Colonic mucosa (tissue), 4 donors: ENCODE measurements at regions not wholly inside any gene's neighbourhood (a gene's known extent, or its start where the extent isn't known, plus 50 kb on each side); places are given as distances from the start of the nearest gene placed in this dataset.

Experiments used
- DNase-seq: peaks from one replicate; pipeline ENCODE4 v3.0.0-alpha.2; 2020
- H3K27ac ChIP-seq: fragments of 200-600 bp; one replicate; pipeline ENCODE4 v1.8.0; 2021
- H3K27me3 ChIP-seq: fragments of 200-600 bp; one replicate; pipeline ENCODE4 v1.8.0; 2021
- H3K36me3 ChIP-seq: fragments of 200-600 bp; one replicate; pipeline ENCODE4 v1.8.0; 2021
- H3K4me1 ChIP-seq: fragments of 200-600 bp; one replicate; pipeline ENCODE4 v1.8.0; 2021; ENCODE audit warnings: mild to moderate bottlenecking
- H3K4me3 ChIP-seq: fragments of 200-600 bp; one replicate; pipeline ENCODE4 v1.8.0; 2021
- H3K9ac ChIP-seq, 2 donors: one replicate each; pipeline ENCODE4 v1.7.0; 2013; ENCODE audit warnings: control low read depth in 2 of 2, low read depth in 2 of 2, low read length in 2 of 2
- H3K9me3 ChIP-seq: fragments of 200-600 bp; one replicate; pipeline ENCODE4 v1.8.0; 2021
- intact Hi-C: fragments of 100-400 bp; cut with DNase I; formaldehyde crosslinking; loops from one replicate; pipeline ENCODE4 v1.14.1; 2022
- TF ChIP-seq, protein P1 (sequence below): fragments of 200-600 bp; IDR thresholded peaks from one replicate; pipeline ENCODE4 v1.8.0; 2022; ENCODE audit warnings: antibody characterized with exemption, mild to moderate bottlenecking
- donor health status: healthy.
- donor health status: DM: no; HTN: no; CAD: no.
- donor health status: DM: no; HTN: no; CAD: no.

DNA sequence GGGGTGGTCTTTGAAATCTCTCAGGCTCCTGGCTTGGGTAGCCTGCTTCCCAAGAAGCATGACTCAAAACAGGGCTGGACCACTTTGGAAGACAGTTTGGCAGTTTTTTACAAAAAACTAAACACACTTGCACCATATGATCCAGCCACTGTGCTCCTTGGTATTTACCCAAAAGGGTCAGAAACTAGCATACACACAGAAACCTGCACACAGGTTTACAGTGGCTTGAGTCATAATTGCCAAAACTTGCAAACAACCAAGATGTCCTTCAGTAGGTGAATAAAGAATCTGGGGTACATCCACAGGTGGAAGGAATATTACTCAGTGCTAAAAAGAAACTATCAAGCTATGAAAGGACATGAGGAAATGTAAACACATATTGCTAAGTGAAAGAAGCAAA, 323.2 kb upstream of the CDH5 start:
- no peak for DNase-seq
- intact Hi-C loops, result no loop called here
- TF ChIP-seq, protein P1, sequence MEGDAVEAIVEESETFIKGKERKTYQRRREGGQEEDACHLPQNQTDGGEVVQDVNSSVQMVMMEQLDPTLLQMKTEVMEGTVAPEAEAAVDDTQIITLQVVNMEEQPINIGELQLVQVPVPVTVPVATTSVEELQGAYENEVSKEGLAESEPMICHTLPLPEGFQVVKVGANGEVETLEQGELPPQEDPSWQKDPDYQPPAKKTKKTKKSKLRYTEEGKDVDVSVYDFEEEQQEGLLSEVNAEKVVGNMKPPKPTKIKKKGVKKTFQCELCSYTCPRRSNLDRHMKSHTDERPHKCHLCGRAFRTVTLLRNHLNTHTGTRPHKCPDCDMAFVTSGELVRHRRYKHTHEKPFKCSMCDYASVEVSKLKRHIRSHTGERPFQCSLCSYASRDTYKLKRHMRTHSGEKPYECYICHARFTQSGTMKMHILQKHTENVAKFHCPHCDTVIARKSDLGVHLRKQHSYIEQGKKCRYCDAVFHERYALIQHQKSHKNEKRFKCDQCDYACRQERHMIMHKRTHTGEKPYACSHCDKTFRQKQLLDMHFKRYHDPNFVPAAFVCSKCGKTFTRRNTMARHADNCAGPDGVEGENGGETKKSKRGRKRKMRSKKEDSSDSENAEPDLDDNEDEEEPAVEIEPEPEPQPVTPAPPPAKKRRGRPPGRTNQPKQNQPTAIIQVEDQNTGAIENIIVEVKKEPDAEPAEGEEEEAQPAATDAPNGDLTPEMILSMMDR, result no peak
- Histone ChIP-seq H3K9ac (no peak overlapping the region), H3K4me1 (no peaks in the 10 kb centered on the region), H3K9me3 (no peaks in the 10 kb centered on the region), H3K27me3 (no peaks in the 10 kb centered on the region), H3K36me3 (no peaks in the 10 kb centered on the region), H3K27ac (no peak overlapping the region), H3K4me3 (no peak overlapping the region)

DNA sequence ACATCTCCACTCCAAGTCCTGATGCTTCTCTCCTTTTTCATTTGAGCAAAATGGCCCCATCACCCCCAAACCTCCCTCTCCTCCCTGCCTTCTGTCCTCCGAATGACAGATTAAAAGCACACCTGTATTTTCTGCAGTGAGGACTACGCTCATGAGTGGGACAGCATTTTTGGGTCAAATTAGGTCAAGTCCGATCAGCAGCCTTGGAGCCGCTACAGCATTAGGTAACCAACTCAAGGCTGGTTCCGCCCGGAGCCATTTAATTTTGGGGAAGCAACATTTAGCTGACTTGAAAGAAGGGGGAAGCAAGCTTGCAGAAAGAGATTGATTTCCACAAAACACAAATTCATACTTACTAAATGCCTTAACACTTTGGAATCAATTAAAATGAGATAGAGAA, 324.1 kb upstream of the CDH5 start:
- TF ChIP-seq, protein P1, result no peak
- Histone ChIP-seq H3K36me3 (no peaks in the 10 kb centered on the region), H3K9me3 (no peaks in the 10 kb centered on the region), H3K27ac (no peak overlapping the region), H3K4me3 (no peak overlapping the region), H3K4me1 (no peaks in the 10 kb centered on the region), H3K27me3 (no peaks in the 10 kb centered on the region), H3K9ac (no peak overlapping the region)
- DNase-seq, result no peak
- intact Hi-C loops, result no loop called here

DNA sequence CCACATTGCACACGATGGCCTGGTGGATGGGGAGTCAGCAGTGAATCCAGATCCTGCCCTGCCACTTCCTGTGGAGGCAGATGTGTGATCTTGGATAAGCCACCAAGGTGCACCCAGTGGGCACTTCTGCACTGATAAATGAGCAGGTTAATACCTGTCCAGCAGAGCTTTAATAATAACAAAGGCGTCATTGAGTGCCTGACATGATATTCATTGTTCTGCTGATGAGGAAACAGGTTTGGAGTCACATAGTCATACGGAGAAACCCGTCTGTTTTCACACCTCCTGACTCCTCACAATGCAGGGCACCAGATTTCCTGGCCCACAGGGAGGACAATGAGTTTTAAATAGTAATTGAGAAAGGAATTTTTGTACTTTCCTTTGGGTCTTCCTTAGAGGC, 324.6 kb upstream of the CDH5 start:
- no peak overlapping the region for H3K4me3 ChIP-seq
- H3K27me3 ChIP-seq, result no peaks in the 10 kb centered on the region
- H3K9me3 ChIP-seq, result no peaks in the 10 kb centered on the region
- intact Hi-C loops, result no loop called here
- no peaks in the 10 kb centered on the region for H3K4me1 ChIP-seq
- TF ChIP-seq, protein P1, result no peak
- no peak overlapping the region for H3K27ac ChIP-seq
- H3K36me3 ChIP-seq, result no peaks in the 10 kb centered on the region
- DNase-seq, result no peak
- no peak overlapping the region for H3K9ac ChIP-seq

DNA sequence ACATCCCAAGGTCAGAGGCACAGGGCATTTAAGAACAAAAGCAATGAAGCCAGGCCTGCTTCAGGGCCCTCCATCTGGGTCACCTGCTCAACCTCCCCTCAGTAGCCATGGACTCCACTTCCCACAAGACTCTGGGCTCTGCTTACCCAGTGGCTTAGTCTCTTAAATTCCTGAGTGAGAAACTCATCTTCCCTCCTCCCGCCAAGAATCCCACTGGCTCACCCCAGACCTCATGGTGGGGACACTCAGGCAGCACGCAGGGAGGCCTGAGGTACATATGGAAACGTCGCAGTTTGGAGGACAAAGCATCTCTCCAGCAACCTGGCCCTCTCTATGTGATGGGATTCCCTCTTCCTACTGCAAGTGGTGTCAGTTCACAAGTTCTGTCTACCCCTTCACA, 326.7 kb upstream of the CDH5 start:
- H3K9ac ChIP-seq, result no peak overlapping the region
- no peaks in the 10 kb centered on the region for H3K27me3 ChIP-seq
- H3K4me3 ChIP-seq, result no peak overlapping the region
- H3K4me1 ChIP-seq, result no peaks in the 10 kb centered on the region
- H3K27ac ChIP-seq, result no peak overlapping the region
- H3K9me3 ChIP-seq, result no peaks in the 10 kb centered on the region
- no peak for DNase-seq
- no peaks in the 10 kb centered on the region for H3K36me3 ChIP-seq
- intact Hi-C loops, result no loop called here
- TF ChIP-seq, protein P1, result no peak

DNA sequence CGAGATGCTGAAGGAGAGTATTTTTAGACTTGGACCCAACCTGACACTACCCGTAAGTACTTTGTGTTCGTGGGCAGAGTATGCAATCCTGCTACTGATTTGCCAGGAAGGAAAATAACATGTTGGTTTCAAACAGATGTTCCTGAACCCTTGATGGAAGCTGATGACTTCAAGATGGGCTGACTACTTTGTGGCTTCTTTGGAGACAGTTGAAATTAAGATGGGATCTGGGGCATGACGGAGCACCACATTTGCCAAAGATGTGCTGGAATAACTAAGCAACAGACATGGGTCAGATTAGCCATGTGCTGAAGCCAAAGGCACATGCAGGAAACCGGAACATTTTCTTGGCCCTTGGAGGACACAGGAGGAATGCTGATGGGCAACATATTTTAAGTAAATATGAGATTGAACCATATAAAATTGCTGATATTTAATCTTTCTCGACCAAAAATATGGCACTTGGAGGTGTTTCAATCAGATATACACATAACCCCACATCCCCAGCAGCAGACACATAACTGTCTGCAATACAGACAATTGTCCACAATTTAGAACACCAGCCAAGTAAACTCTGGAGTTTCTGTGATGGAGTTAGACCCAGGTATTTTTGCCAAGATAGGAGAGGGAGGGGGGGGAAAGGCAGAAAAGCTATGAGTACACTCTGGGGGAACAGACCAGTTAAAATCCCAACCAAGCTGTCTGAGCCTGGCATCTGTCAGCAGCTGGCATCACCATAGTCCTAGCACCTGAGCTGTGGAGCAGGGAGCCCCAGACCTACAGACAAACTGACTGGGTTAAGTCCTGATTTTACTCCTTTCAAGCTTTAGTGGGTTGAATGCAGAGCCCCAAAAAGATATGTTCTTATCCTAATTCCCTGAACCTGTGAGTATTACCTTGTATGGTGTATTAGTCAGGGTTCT, 329.4 kb upstream of the CDH5 start:
- H3K9me3 ChIP-seq, result no peaks in the 10 kb centered on the region
- intact Hi-C loops, result no loop called here
- H3K36me3 ChIP-seq, result no peaks in the 10 kb centered on the region
- DNase-seq, result no peak
- H3K9ac ChIP-seq, result no peak overlapping the region
- no peaks in the 10 kb centered on the region for H3K27me3 ChIP-seq
- H3K27ac ChIP-seq, result no peak overlapping the region
- no peaks in the 10 kb centered on the region for H3K4me1 ChIP-seq
- no peak overlapping the region for H3K4me3 ChIP-seq
- TF ChIP-seq, protein P1, result no peak
